Transverse colon (tissue), 4 donors: ENCODE measurements at regions not wholly inside any gene's neighbourhood (a gene's known extent, or its start where the extent isn't known, plus 50 kb on each side); places are given as distances from the start of the nearest gene placed in this dataset.

Source experiments
- DNase-seq: peaks from one replicate; pipeline ENCODE4 v3.0.0-alpha.2; 2019
- H3K27ac ChIP-seq, 4 donors: fragments of 200-600 bp; sonication (generic); 2 replicates each; pipeline ENCODE4 v1.5.1; 2016 to 2018; ENCODE audit warnings: inconsistent platforms in 4 of 4
- H3K27me3 ChIP-seq: fragments of 200-600 bp; sonication (generic); 2 replicates; pipeline ENCODE4 v1.5.1; 2017; ENCODE audit warnings: inconsistent platforms
- H3K36me3 ChIP-seq, 4 donors: fragments of 200-600 bp; sonication (generic); 2 replicates each; pipeline ENCODE4 v1.5.1; 2017 to 2019; ENCODE audit warnings: inconsistent platforms in 4 of 4
- H3K4me1 ChIP-seq, 4 donors: fragments of 200-600 bp; sonication (generic); 2 replicates each; pipeline ENCODE4 v1.5.1; 2017 to 2020; ENCODE audit warnings: inconsistent platforms in 4 of 4
- H3K4me3 ChIP-seq, 4 donors: fragments of 200-600 bp; sonication (generic); 1 replicate in 1 of 4; 2 replicates in 3 of 4; pipeline versions ENCODE4 v1.5.1 to v1.6.1; 2017 to 2019; ENCODE audit warnings: inconsistent platforms in 4 of 4
- H3K9me3 ChIP-seq, 2 donors: fragments of 200-600 bp; sonication (generic); 2 replicates each; pipeline ENCODE4 v1.5.1; 2017 to 2019; ENCODE audit warnings: inconsistent platforms in 2 of 2
- EP300 ChIP-seq: sonication (generic); formaldehyde crosslinking; IDR thresholded peaks from one replicate; pipeline ENCODE4 v1.6.1; 2017; ENCODE audit warnings: antibody characterized with exemption, low read depth
- POLR2A ChIP-seq: fragments of 450-650 bp; IDR thresholded peaks from one replicate; pipeline ENCODE4 v1.6.1; 2016; ENCODE audit warnings: antibody characterized with exemption, mild to moderate bottlenecking, moderate library complexity
- POLR2AphosphoS5 ChIP-seq, 3 donors: sonication (generic); formaldehyde crosslinking; IDR thresholded peaks; one replicate each; pipeline ENCODE4 v1.6.1; 2016; ENCODE audit warnings: antibody characterized with exemption in 3 of 3
- WGBS, 2 donors: methylation state at CpG; one replicate each; pipeline ENCODE4 v1.1.5; 2018; ENCODE audit warnings: low coverage in 1 of 2; 5-methylcytosine and 5-hydroxymethylcytosine counted together
- in situ Hi-C, 4 donors: fragments of 200-750 bp; cut with MboI; loops; one replicate each; pipeline versions ENCODE4 v1.15.0 to v1.15.1; 2017; ENCODE audit warnings: low sequenced_read_pairs in 3 of 4, low pct_ligation_motif_present in 1 of 4, low pct_unique_long_range_greater_than_20kb in 1 of 4
- intact Hi-C: fragments of 100-400 bp; cut with DNase I; formaldehyde crosslinking; loops from one replicate; pipeline ENCODE4 v1.15.1; 2023; ENCODE audit warnings: low total_unique reads
- TF ChIP-seq, protein P1 (sequence below), 5 experiments: fragments of 200-600 bp in 3 of 5; fragments of 450-650 bp in 2 of 5; sonication (generic) in 3 of 5; IDR thresholded peaks; 1 replicate in 2 of 5; 2 replicates in 3 of 5; pipeline ENCODE4 v1.5.1; 2016 to 2017; ENCODE audit warnings: antibody characterized with exemption in 5 of 5, inconsistent platforms in 3 of 5, mild to moderate bottlenecking in 2 of 5, moderate library complexity in 1 of 5

GRCh38 chr12:74440469-74440868 is 97.2 kb upstream of the ATXN7L3B start:
- DNase-seq = no peak
- intact Hi-C loops (no loop called here), in situ Hi-C loops (no loop called here)
- H3K27ac ChIP-seq = no peak overlapping the region
- no peak for TF ChIP-seq EP300
- no peak for TF ChIP-seq POLR2AphosphoS5 (IDR thresholded peaks at IDR 0.05)
- TF ChIP-seq POLR2A = no peak
- TF ChIP-seq, protein P1, sequence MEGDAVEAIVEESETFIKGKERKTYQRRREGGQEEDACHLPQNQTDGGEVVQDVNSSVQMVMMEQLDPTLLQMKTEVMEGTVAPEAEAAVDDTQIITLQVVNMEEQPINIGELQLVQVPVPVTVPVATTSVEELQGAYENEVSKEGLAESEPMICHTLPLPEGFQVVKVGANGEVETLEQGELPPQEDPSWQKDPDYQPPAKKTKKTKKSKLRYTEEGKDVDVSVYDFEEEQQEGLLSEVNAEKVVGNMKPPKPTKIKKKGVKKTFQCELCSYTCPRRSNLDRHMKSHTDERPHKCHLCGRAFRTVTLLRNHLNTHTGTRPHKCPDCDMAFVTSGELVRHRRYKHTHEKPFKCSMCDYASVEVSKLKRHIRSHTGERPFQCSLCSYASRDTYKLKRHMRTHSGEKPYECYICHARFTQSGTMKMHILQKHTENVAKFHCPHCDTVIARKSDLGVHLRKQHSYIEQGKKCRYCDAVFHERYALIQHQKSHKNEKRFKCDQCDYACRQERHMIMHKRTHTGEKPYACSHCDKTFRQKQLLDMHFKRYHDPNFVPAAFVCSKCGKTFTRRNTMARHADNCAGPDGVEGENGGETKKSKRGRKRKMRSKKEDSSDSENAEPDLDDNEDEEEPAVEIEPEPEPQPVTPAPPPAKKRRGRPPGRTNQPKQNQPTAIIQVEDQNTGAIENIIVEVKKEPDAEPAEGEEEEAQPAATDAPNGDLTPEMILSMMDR (IDR thresholded peaks at IDR 0.05) = no peak
- no peaks in the 10 kb centered on the region for H3K27me3 ChIP-seq
- no peaks in the 10 kb centered on the region for H3K9me3 ChIP-seq
- no peak overlapping the region for H3K4me3 ChIP-seq
- no peaks in the 10 kb centered on the region for H3K4me1 ChIP-seq
- H3K36me3 ChIP-seq = no peaks in the 10 kb centered on the region

DNA sequence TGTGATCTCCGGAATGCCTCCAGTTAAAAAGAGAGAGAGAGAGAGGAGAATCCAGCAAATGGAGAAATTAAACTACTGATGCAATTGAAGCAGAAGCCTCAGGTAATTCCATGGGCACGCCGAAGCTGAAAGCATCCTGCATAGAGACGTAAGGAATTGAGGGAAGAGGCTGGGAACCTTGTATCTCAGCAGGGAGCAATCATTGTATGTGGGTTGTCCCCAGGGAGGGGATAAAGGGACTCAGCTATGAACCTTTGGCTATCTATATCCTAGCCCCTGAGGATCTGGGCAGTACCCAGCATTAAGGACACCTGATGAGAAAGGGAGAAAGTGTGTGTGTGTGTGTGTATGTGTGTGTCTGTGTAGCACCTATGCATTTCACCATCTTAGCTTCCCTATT is 95.8 kb upstream of the ATXN7L3B start:
- Histone ChIP-seq H3K27me3 (no peaks in the 10 kb centered on the region), H3K4me1 (no peaks in the 10 kb centered on the region), H3K36me3 (no peaks in the 10 kb centered on the region), H3K9me3 (no peaks in the 10 kb centered on the region), H3K27ac (no peak overlapping the region), H3K4me3 (no peak overlapping the region)
- 68 to 87% methylated on average over 3 to 4 of the region's 4 CpGs for WGBS, 2 donors
- no peak for DNase-seq
- TF ChIP-seq, protein P1 (IDR thresholded peaks at IDR 0.05) = no peak
- TF ChIP-seq EP300 (no peak), POLR2A (no peak), POLR2AphosphoS5 (IDR thresholded peaks at IDR 0.05) (no peak)
- intact Hi-C loops = no loop called here
- in situ Hi-C loops = no loop called here

- DNase-seq = no peak
- in situ Hi-C loops = no loop called here
- Histone ChIP-seq H3K27ac (no peak overlapping the region), H3K4me1 (no peaks in the 10 kb centered on the region), H3K27me3 (no peaks in the 10 kb centered on the region), H3K36me3 (no peaks in the 10 kb centered on the region), H3K9me3 (no peaks in the 10 kb centered on the region), H3K4me3 (no peak overlapping the region)
- TF ChIP-seq EP300 = no peak
- TF ChIP-seq, protein P1 (IDR thresholded peaks at IDR 0.05) = no peak
- TF ChIP-seq POLR2A = no peak
- no peak for TF ChIP-seq POLR2AphosphoS5 (IDR thresholded peaks at IDR 0.05)
- intact Hi-C loops = no loop called here
- 63 to 68% methylated on average over 2 of the region's 2 CpGs for WGBS, 2 donors
Measured at GRCh38 chr12:74446466-74446865, 91.2 kb upstream of the ATXN7L3B start.

GRCh38 chr12:74449872-74450271 is 87.8 kb upstream of the ATXN7L3B start:
- Histone ChIP-seq H3K4me3 (no peak overlapping the region), H3K36me3 (no peaks in the 10 kb centered on the region), H3K27me3 (no peaks in the 10 kb centered on the region), H3K4me1 (no peaks in the 10 kb centered on the region), H3K27ac (no peak overlapping the region), H3K9me3 (no peaks in the 10 kb centered on the region)
- DNase-seq = no peak
- intact Hi-C loops (no loop called here), in situ Hi-C loops (no loop called here)
- 82% methylated on average over 2 of the region's 2 CpGs; no CpG with 5 or more reads in 1 of the 2 donors for WGBS, 2 donors
- TF ChIP-seq POLR2AphosphoS5 (IDR thresholded peaks at IDR 0.05) (no peak), POLR2A (no peak), EP300 (no peak)
- TF ChIP-seq, protein P1 (IDR thresholded peaks at IDR 0.05) = no peak
